Bronchial epithelial cell (primary cell): ENCODE measurements at regions not wholly inside any gene's neighbourhood (a gene's known extent, or its start where the extent isn't known, plus 50 kb on each side); places are given as distances from the start of the nearest gene placed in this dataset.

ENCODE experiments used
- DNase-seq: peaks from one replicate; pipeline ENCODE4 v3.0.0-alpha.2; 2010; ENCODE audit warnings: low read depth
- FAIRE-seq: peaks from 2 replicates; lab custom pipeline; 2011; peaks lifted over from hg19 to GRCh38; lab: Jason Lieb, UNC
- H3K27me3 ChIP-seq: 2 replicates; pipeline ENCODE4 v1.5.1; 2011; ENCODE audit warnings: low read length; ENCODE audit not compliant: control insufficient read depth, insufficient read depth
- H3K36me3 ChIP-seq: 2 replicates; pipeline ENCODE4 v1.5.1; 2011; ENCODE audit warnings: low read length; ENCODE audit not compliant: control insufficient read depth, insufficient read depth
- H3K4me3 ChIP-seq: 2 replicates; pipeline ENCODE4 v1.5.1; 2011; ENCODE audit warnings: mild to moderate bottlenecking, low read depth, low read length, control low read depth
- TF ChIP-seq, protein P1 (sequence below): IDR thresholded peaks from 2 replicates; pipeline ENCODE4 v1.5.1; 2011; ENCODE audit warnings: mild to moderate bottlenecking, moderate library complexity, low read length, control low read depth, inconsistent platforms; ENCODE audit not compliant: insufficient read depth, severe bottlenecking

GRCh38 chr10:111233439-111233838 lies 156.6 kb downstream of the ADRA2A start:
- Histone ChIP-seq H3K36me3 (no peaks in the 10 kb centered on the region), H3K27me3 (no peaks in the 10 kb centered on the region), H3K4me3 (no peak overlapping the region)
- TF ChIP-seq, protein P1, sequence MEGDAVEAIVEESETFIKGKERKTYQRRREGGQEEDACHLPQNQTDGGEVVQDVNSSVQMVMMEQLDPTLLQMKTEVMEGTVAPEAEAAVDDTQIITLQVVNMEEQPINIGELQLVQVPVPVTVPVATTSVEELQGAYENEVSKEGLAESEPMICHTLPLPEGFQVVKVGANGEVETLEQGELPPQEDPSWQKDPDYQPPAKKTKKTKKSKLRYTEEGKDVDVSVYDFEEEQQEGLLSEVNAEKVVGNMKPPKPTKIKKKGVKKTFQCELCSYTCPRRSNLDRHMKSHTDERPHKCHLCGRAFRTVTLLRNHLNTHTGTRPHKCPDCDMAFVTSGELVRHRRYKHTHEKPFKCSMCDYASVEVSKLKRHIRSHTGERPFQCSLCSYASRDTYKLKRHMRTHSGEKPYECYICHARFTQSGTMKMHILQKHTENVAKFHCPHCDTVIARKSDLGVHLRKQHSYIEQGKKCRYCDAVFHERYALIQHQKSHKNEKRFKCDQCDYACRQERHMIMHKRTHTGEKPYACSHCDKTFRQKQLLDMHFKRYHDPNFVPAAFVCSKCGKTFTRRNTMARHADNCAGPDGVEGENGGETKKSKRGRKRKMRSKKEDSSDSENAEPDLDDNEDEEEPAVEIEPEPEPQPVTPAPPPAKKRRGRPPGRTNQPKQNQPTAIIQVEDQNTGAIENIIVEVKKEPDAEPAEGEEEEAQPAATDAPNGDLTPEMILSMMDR: no peak
- DNase-seq (no peak), FAIRE-seq (no peak)

DNA sequence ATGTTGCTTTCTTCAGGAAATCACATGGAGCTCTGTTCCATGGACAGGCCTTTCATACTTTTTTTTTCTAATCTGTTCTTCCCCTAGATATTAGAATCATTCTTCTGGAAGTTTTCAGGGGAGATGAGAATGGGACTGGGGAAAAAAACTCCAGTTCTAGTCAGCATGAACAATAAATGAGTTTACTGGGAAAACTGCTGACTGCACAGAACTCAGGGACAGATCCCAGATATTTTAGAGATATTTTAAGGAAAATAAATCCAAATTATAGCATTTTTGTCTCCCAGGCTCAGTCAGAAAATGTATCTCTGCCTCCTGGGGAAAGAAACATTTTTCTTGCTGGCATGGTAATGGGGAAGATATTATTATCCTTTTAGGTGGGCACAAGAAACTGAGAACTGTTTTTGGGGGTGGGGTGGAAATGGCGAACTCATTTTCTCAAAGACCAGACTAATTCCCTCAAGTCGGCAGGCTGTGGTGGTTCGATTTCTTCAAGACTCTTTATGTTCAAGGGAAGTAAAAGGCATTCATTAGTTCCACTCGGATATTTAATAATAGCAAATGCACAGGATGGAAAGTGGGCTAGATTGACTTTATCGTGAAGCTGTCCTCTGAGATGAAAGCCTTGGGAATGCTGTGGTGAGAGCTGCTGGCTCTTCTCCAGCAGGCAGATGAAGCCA lies 157.5 kb downstream of the ADRA2A start:
- DNase-seq (no peak), FAIRE-seq (no peak)
- TF ChIP-seq, protein P1: no peak
- Histone ChIP-seq H3K36me3 (no peaks in the 10 kb centered on the region), H3K4me3 (no peak overlapping the region), H3K27me3 (no peaks in the 10 kb centered on the region)

- FAIRE-seq (no peak), DNase-seq (no peak)
- H3K4me3 ChIP-seq: no peak overlapping the region
- H3K36me3 ChIP-seq: no peaks in the 10 kb centered on the region
- H3K27me3 ChIP-seq: no peaks in the 10 kb centered on the region
- TF ChIP-seq, protein P1: no peak
These were observed 158.1 kb downstream of the ADRA2A start for GRCh38 chr10:111234914-111235302.

DNA sequence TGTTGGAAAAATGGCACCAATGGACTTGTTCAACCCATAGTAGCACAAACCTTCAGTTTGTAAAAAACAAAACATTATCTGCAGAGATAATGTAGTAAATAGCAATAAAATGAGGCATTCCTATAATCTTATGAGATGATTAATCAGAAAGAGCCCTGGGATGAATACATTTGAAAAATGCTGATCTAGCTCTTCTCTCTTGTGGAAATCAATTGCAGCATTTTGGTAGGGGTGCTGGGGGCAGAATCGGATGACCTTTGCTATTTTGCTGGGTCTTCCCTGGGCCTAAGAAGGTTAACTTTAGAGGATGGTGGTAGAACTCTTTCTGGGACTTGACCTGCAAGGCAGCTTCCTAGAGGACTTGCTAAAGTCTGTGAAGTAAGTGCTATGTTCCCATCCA lies 163.5 kb downstream of the ADRA2A start:
- DNase-seq: no peak

DNA sequence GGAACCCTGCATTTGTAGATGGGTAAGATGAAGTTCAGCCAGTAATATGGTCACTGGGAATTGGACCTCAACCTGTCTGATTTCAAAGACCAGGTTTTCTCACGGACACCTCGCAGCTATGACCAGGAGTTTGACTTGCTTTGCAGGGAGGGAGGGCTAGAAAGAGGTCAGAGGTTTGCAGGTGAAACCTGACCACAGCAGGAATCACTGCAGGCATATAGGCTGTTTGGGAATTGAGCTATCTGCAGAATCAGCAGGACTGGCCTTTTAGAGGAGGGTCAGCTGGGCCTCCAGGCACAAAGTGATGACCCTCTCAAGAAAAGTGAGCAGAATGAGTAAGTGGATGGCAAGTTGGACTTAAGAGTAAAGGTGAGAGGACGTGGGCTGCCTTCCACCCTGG lies 166.3 kb downstream of the ADRA2A start:
- Histone ChIP-seq H3K27me3 (no peaks in the 10 kb centered on the region), H3K36me3 (no peaks in the 10 kb centered on the region), H3K4me3 (no peak overlapping the region)
- DNase-seq: no peak
- TF ChIP-seq, protein P1: no peak
- FAIRE-seq: no peak

More for the DNA sequence above, 163.5 kb downstream of the ADRA2A start:
- TF ChIP-seq, protein P1: no peak
- Histone ChIP-seq H3K27me3 (no peaks in the 10 kb centered on the region), H3K4me3 (no peak overlapping the region), H3K36me3 (no peaks in the 10 kb centered on the region)
- FAIRE-seq: no peak

GRCh38 chr10:111246136-111246535 lies 169.3 kb downstream of the ADRA2A start:
- DNase-seq (no peak), FAIRE-seq (no peak)
- TF ChIP-seq, protein P1: no peak
- Histone ChIP-seq H3K4me3 (no peak overlapping the region), H3K27me3 (no peaks in the 10 kb centered on the region), H3K36me3 (no peaks in the 10 kb centered on the region)
